Endothelial cell of umbilical vein (primary cell): ENCODE measurements at regions not wholly inside any gene's neighbourhood (a gene's known extent, or its start where the extent isn't known, plus 50 kb on each side); places are given as distances from the start of the nearest gene placed in this dataset.

Source experiments
- BruUV-seq: library from RNA; stranded (reverse); fragments of 400-500 nt; replicated peaks from 2 replicates; lab custom pipeline; 2021; lab: Mats Ljungman, UMichigan
- CTCF ChIA-PET: fragments of 300-600, 350-600 bp; sonication (Branson Sonifier 250); formaldehyde crosslinking; loops from one replicate; lab custom pipeline; 2021; ENCODE audit warnings: antibody characterized with exemption, inconsistent platforms; lab: Charles Lee
- POLR2A ChIA-PET: fragments of 300-600, 350-600 bp; sonication (Branson Sonifier 250); formaldehyde crosslinking; loops from one replicate; lab custom pipeline; 2021; ENCODE audit warnings: antibody characterized with exemption, inconsistent platforms; lab: Charles Lee
- DNase-seq: peaks from one replicate; pipeline ENCODE4 v3.0.0-alpha.2; 2011; ENCODE audit warnings: low read depth, low spot score
- FAIRE-seq: peaks from 2 replicates; lab custom pipeline; 2011; peaks lifted over from hg19 to GRCh38; lab: Jason Lieb, UNC
- H2AFZ ChIP-seq: 2 replicates; pipeline ENCODE4 v1.6.0; 2012; ENCODE audit warnings: low read depth, low read length, control low read depth, inconsistent platforms
- H3K27ac ChIP-seq: 2 replicates; pipeline ENCODE4 v1.5.1; 2011; ENCODE audit warnings: low read depth, mild to moderate bottlenecking, control low read depth, low read length, moderate library complexity; ENCODE audit not compliant: insufficient read depth
- H3K27me3 ChIP-seq, 2 experiments: 2 replicates each; pipeline versions ENCODE4 v1.6.0 to v1.6.1; 2011; ENCODE audit warnings: low read length in 2 of 2, mixed read lengths in 1 of 2; ENCODE audit not compliant: control insufficient read depth in 2 of 2, insufficient read depth in 2 of 2
- H3K36me3 ChIP-seq, 2 experiments: 2 replicates in 1 of 2; 3 replicates in 1 of 2; pipeline ENCODE4 v1.5.1; 2011; ENCODE audit warnings: low read length in 2 of 2, mild to moderate bottlenecking in 1 of 2, moderate library complexity in 1 of 2; ENCODE audit not compliant: control insufficient read depth in 2 of 2, insufficient read depth in 2 of 2; ENCODE audit errors: extremely low read depth in 1 of 2
- H3K4me1 ChIP-seq: 3 replicates; pipeline ENCODE4 v1.5.1; 2011; ENCODE audit warnings: mild to moderate bottlenecking, low read length; ENCODE audit not compliant: control insufficient read depth, insufficient read depth; ENCODE audit errors: extremely low read depth
- H3K4me2 ChIP-seq: 2 replicates; pipeline ENCODE4 v1.6.1; 2011; ENCODE audit warnings: low read length, control low read depth, mixed read lengths; ENCODE audit not compliant: insufficient read depth
- H3K4me3 ChIP-seq, 3 experiments: fragments of 200-600 bp in 1 of 3; sonication (generic), shearing (Covaris generic) in 1 of 3; replicated peaks in 1 of 3; 2 replicates each; pipeline ENCODE4 v1.5.1; 2011 to 2016; ENCODE audit warnings: control low read depth in 3 of 3, low read length in 3 of 3, mild to moderate bottlenecking in 2 of 3, inconsistent platforms in 1 of 3, low read depth in 1 of 3, moderate library complexity in 1 of 3; ENCODE audit not compliant: insufficient read depth in 1 of 3
- H3K79me2 ChIP-seq: 2 replicates; pipeline ENCODE4 v1.6.0; 2012; ENCODE audit warnings: low read length, inconsistent platforms; ENCODE audit not compliant: control insufficient read depth, insufficient read depth
- H3K9ac ChIP-seq: replicated peaks from 2 replicates; pipeline ENCODE3; 2011; ENCODE audit warnings: low read length, control low read depth; ENCODE audit not compliant: insufficient read depth; ENCODE audit errors: extremely low read depth
- H3K9me1 ChIP-seq: replicated peaks from 3 replicates; pipeline ENCODE4 v1.6.0; 2011; ENCODE audit warnings: mild to moderate bottlenecking, low read length; ENCODE audit not compliant: control insufficient read depth, insufficient read depth; ENCODE audit errors: extremely low read depth
- H3K9me3 ChIP-seq: replicated peaks from 2 replicates; pipeline ENCODE4 v1.5.1; 2012; ENCODE audit warnings: low read length, inconsistent platforms; ENCODE audit not compliant: control insufficient read depth, insufficient read depth
- H4K20me1 ChIP-seq: replicated peaks from 2 replicates; pipeline ENCODE3; 2011; ENCODE audit warnings: mild to moderate bottlenecking, low read length; ENCODE audit not compliant: control insufficient read depth, insufficient read depth; ENCODE audit errors: extremely low read depth
- EZH2 ChIP-seq: IDR thresholded peaks from 2 replicates; pipeline ENCODE4 v1.6.1; 2012; ENCODE audit warnings: borderline replicate concordance, low read depth, mild to moderate bottlenecking, moderate library complexity, low read length, inconsistent platforms; ENCODE audit not compliant: severe bottlenecking
- FOS ChIP-seq: IDR thresholded peaks from 2 replicates; pipeline ENCODE4 v1.6.1; 2011; ENCODE audit warnings: mild to moderate bottlenecking, low read length, moderate library complexity, borderline replicate concordance; ENCODE audit not compliant: insufficient read depth
- GATA2 ChIP-seq: IDR thresholded peaks from 2 replicates; pipeline ENCODE4 v1.7.0; 2011; ENCODE audit warnings: low read depth, mild to moderate bottlenecking, moderate library complexity, mixed read lengths, low read length; ENCODE audit not compliant: insufficient read length, insufficient read depth
- JUN ChIP-seq: IDR thresholded peaks from 2 replicates; pipeline ENCODE4 v1.6.1; 2011; ENCODE audit warnings: borderline replicate concordance, low read depth; ENCODE audit not compliant: insufficient read length, insufficient read depth
- MAX ChIP-seq: IDR thresholded peaks from 2 replicates; pipeline ENCODE4 v1.6.1; 2011; ENCODE audit not compliant: insufficient read depth, insufficient read length
- MYC ChIP-seq: IDR thresholded peaks from one replicate; pipeline ENCODE4 v1.6.1; 2011; ENCODE audit warnings: mild to moderate bottlenecking, low read depth, low read length
- POLR2A ChIP-seq: IDR thresholded peaks from 2 replicates; pipeline ENCODE4 v1.6.1; 2012; ENCODE audit warnings: low read depth, mild to moderate bottlenecking, control low read depth, low read length
- POLR2AphosphoS5 ChIP-seq: IDR thresholded peaks from 2 replicates; pipeline ENCODE4 v1.6.1; 2012; ENCODE audit warnings: low read depth, mild to moderate bottlenecking, control low read depth, low read length, moderate library complexity; ENCODE audit not compliant: insufficient read depth
- dilution Hi-C: fragments of 300-500 bp; cut with MboI; formaldehyde crosslinking; loops from one replicate; pipeline ENCODE4 v1.15.0; 2019; ENCODE audit warnings: low sequenced_read_pairs; ENCODE audit not compliant: extremely low pct_ligation_motif_present
- intact Hi-C: fragments of 100-400 bp; cut with micrococcal nuclease; formaldehyde crosslinking; loops from one replicate; pipeline ENCODE4 v1.10.0; 2022
- TF ChIP-seq, protein P1 (sequence below), 2 donors: IDR thresholded peaks; 1 replicate in 1 of 2; 2 replicates in 1 of 2; pipeline ENCODE4 v1.5.1; 2011; ENCODE audit warnings: low read length in 2 of 2, mild to moderate bottlenecking in 2 of 2, moderate library complexity in 2 of 2, control low read depth in 1 of 2, inconsistent platforms in 1 of 2, low read depth in 1 of 2; ENCODE audit not compliant: insufficient read depth in 1 of 2; ENCODE audit errors: extremely low read depth in 1 of 2

DNA sequence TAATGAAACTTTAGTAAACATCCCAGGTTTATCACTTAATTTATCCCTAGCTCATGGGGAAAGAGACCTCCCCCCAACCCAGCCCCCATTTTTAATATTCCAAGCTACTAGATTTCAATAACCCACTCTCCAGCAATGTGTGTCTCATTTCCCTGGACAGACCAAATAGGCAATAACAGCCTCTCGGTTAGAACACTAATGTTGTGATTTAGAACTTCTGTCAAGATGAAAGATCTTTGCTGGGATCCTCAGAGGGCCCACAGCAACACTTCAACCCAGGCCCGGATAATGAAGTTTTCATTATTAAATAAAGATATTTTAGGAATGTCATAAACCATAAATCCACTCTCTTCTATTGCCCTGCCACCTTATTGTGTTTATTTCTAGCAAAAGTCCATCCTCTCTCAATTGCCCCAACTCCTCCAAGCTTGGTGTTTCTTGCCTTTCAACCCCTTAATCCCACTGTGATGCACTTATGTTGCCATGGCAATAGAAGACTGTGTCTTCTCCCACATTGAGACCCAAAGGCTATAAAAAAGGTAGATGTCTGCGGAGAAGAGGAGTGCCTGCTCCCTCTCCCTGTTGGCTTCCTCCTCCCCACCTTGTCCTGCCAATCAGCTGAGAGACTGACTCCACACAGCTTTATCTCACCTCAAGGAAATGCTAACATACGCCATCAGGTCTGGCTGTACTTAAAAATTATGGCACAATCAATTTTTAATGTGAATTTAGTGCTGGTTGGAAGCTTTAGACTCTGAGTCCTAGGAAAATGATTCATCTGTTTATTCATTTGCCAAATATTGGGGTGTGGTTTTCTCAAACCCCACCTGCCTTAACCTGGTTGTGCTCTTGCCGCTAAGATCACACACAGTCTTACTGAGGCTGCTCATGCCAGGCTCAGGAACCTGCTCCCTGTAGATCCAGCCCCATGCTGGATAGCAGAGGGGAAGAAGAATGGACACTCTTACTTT, 258.3 kb upstream of the CAMK1G start:
- BruUV-seq = no TSS peak
- CTCF ChIA-PET = no interaction called here
- H2AFZ ChIP-seq = no peak overlapping the region
- no peak overlapping the region for H3K4me2 ChIP-seq
- no peaks in the 10 kb centered on the region for H3K9me3 ChIP-seq
- no peak for FAIRE-seq
- H3K79me2 ChIP-seq = no peaks in the 10 kb centered on the region
- no peaks in the 10 kb centered on the region for H3K9me1 ChIP-seq
- H3K4me3 ChIP-seq = no peak overlapping the region
- POLR2A ChIA-PET = no interaction called here
- H3K27me3 ChIP-seq = no peaks in the 10 kb centered on the region
- H3K9ac ChIP-seq = no peak overlapping the region
- H3K36me3 ChIP-seq = no peaks in the 10 kb centered on the region
- no peak for DNase-seq
- H3K4me1 ChIP-seq = no peaks in the 10 kb centered on the region
- TF ChIP-seq, protein P1, sequence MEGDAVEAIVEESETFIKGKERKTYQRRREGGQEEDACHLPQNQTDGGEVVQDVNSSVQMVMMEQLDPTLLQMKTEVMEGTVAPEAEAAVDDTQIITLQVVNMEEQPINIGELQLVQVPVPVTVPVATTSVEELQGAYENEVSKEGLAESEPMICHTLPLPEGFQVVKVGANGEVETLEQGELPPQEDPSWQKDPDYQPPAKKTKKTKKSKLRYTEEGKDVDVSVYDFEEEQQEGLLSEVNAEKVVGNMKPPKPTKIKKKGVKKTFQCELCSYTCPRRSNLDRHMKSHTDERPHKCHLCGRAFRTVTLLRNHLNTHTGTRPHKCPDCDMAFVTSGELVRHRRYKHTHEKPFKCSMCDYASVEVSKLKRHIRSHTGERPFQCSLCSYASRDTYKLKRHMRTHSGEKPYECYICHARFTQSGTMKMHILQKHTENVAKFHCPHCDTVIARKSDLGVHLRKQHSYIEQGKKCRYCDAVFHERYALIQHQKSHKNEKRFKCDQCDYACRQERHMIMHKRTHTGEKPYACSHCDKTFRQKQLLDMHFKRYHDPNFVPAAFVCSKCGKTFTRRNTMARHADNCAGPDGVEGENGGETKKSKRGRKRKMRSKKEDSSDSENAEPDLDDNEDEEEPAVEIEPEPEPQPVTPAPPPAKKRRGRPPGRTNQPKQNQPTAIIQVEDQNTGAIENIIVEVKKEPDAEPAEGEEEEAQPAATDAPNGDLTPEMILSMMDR (IDR thresholded peaks at IDR 0.05; ENCODE audit: extremely low read depth in 1 of 2, insufficient read depth in 1 of 2, low read depth in 1 of 2, low read length in 2 of 2) = no peak
- TF ChIP-seq POLR2A (no peak), MAX (no peak), JUN (no peak), EZH2 (no peak), POLR2AphosphoS5 (no peak), MYC (no peak), FOS (no peak), GATA2 (no peak)
- H3K27ac ChIP-seq = no peak overlapping the region
- intact Hi-C loops (no loop called here), dilution Hi-C loops (no loop called here)
- no peaks in the 10 kb centered on the region for H4K20me1 ChIP-seq
